ENCODE measurements at regions not wholly inside any gene's neighbourhood (a gene's known extent, or its start where the extent isn't known, plus 50 kb on each side); places are given as distances from the start of the nearest gene placed in this dataset.

DNA sequence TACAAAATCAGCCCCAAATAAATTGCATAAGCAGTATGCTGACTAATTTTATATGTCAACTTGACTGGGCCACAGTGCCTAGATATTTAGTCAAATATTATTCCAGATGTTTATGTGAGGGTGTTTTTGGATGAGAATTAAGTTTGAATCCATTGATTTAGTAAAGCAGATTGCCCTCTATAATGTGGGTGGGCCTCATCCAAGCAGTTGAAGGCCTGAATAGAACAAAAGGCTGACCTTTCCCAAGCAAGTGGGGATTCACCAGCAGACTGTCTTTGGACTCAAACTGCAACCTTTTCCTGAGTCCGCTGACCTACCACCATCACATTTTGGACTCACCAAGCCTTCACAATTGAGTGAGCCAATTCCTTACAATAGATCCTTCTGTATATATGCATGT is 186.4 kb downstream of the ARHGAP12 start:
- DNase-seq, result no peak
- WGBS (ENCODE audit: insufficient coverage), result 55% methylated on average over 1 of the region's 1 CpG
- peaks cover 30% of the 10 kb centered on the region for H3K4me1 ChIP-seq (ENCODE audit: control insufficient read depth, insufficient read depth, low read length)
- H3K4me3 ChIP-seq (ENCODE audit: low read length), result no peak overlapping the region
- no peaks in the 10 kb centered on the region for H3K9me3 ChIP-seq (replicated peaks; ENCODE audit: control insufficient read depth, low read depth, low read length)
- H3K27me3 ChIP-seq (ENCODE audit: control insufficient read depth, insufficient read depth, low read length), result no peaks in the 10 kb centered on the region
- H3K36me3 ChIP-seq (ENCODE audit: control insufficient read depth, insufficient read depth, low read length), result no peaks in the 10 kb centered on the region
- no peak overlapping the region for H3K27ac ChIP-seq (ENCODE audit: low read length)

DNA sequence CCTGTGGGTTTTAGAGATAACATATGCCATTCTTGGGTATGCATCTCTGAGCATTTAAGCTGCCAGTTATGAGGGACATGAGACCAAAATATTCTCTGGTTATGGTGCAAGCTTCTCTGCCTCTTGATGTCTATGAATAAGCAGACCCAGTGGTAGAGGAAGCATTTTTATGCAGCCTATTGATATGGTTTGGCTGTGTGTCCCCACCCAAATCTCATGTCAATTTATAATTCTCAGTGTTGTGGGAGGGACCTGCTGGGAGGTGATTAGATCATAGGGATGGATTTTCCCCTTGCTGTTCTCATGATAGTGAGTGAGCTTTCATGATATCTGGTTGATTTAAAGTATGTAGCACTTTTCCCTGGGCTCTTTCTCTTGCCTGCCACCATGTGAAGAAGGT is 187.2 kb downstream of the ARHGAP12 start:
- Histone ChIP-seq H3K36me3 (ENCODE audit: control insufficient read depth, insufficient read depth, low read length) (no peaks in the 10 kb centered on the region), H3K27ac (ENCODE audit: low read length) (no peak overlapping the region), H3K4me1 (ENCODE audit: control insufficient read depth, insufficient read depth, low read length) (peaks cover 30% of the 10 kb centered on the region), H3K4me3 (ENCODE audit: low read length) (no peak overlapping the region), H3K9me3 (replicated peaks; ENCODE audit: control insufficient read depth, low read depth, low read length) (peaks cover 2% of the 10 kb centered on the region), H3K27me3 (ENCODE audit: control insufficient read depth, insufficient read depth, low read length) (no peaks in the 10 kb centered on the region)
- no peak for DNase-seq

DNA sequence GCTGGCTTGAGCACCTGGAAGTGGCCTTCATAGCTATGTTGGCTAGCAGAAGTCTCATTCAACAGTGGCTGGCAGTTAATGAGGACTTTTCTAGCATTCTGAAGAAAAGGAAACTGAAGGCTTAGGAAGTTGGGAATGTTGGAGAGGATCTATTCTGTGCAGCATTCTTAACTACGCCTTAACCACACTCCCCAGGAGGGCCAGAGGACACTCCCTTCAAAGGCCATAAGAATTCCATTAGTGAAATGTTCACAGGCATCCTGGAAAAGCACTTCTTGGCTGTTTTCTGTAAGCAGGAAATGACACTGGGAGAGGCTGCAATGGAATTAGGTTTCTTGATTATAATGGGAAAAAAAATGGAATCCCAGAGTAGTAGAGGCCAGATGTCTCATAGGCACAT is 188.9 kb downstream of the ARHGAP12 start:
- peaks cover 17% of the 10 kb centered on the region for H3K4me1 ChIP-seq (ENCODE audit: control insufficient read depth, insufficient read depth, low read length)
- H3K27me3 ChIP-seq (ENCODE audit: control insufficient read depth, insufficient read depth, low read length), result no peaks in the 10 kb centered on the region
- no peaks in the 10 kb centered on the region for H3K36me3 ChIP-seq (ENCODE audit: control insufficient read depth, insufficient read depth, low read length)
- H3K9me3 ChIP-seq (replicated peaks; ENCODE audit: control insufficient read depth, low read depth, low read length), result peaks cover 3% of the 10 kb centered on the region
- peak overlapping the region; percentile 76 for H3K27ac ChIP-seq (ENCODE audit: low read length)
- DNase-seq, result peak; percentile 95
- H3K4me3 ChIP-seq (ENCODE audit: low read length), result no peak overlapping the region
- WGBS (ENCODE audit: insufficient coverage), result no CpG with 5 or more reads among the region's 1 CpG

DNA sequence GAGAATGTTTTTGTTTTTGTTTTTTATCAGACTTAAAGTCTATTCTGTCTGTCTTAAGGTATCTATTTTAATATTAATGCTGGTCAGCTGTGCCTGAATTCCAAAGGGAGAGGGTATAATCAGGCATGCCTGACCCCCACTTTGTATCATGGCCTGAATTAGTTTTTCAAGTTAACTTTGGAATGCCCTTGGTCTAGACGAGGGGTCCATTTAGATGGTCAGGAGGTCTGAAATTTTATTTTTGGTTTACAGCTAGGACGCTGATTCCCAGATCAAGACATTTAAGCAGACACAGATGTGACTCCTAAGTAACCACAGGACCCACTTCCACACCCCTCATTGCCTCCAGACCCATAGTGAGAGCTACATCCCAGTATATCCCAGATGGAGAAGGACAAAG is 189.5 kb downstream of the ARHGAP12 start:
- no peak for DNase-seq
- peaks cover 16% of the 10 kb centered on the region for H3K4me1 ChIP-seq (ENCODE audit: control insufficient read depth, insufficient read depth, low read length)
- H3K27me3 ChIP-seq (ENCODE audit: control insufficient read depth, insufficient read depth, low read length), result no peaks in the 10 kb centered on the region
- no peak overlapping the region for H3K4me3 ChIP-seq (ENCODE audit: low read length)
- no peaks in the 10 kb centered on the region for H3K36me3 ChIP-seq (ENCODE audit: control insufficient read depth, insufficient read depth, low read length)
- peak overlapping the region; percentile 76 for H3K27ac ChIP-seq (ENCODE audit: low read length)
- WGBS (ENCODE audit: insufficient coverage), result 20% methylated on average over 1 of the region's 2 CpGs
- H3K9me3 ChIP-seq (replicated peaks; ENCODE audit: control insufficient read depth, low read depth, low read length), result peaks cover 3% of the 10 kb centered on the region

DNA sequence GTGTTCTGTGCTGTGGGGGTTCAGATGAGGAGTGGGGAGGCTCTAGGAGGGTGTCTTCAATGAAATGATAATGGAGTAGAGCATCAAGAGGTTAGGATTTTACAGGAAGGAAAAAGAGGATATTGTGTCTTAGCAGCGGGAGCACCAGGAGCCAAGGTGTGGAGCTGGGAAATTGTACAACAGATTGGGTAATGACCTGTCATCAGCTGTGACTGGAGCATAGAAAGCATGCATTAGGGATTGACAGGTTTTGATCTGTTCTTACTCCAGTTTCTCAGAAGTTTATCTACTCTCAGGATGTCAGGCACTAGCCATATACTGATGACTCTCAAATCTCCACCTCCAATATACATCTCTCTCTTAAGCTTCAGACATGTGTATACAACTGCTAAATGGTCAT is 196.9 kb downstream of the ARHGAP12 start:
- no peak for DNase-seq
- Histone ChIP-seq H3K27ac (ENCODE audit: low read length) (no peak overlapping the region), H3K4me1 (ENCODE audit: control insufficient read depth, insufficient read depth, low read length) (no peaks in the 10 kb centered on the region), H3K9me3 (replicated peaks; ENCODE audit: control insufficient read depth, low read depth, low read length) (peaks cover 3% of the 10 kb centered on the region), H3K4me3 (ENCODE audit: low read length) (no peak overlapping the region), H3K27me3 (ENCODE audit: control insufficient read depth, insufficient read depth, low read length) (no peaks in the 10 kb centered on the region), H3K36me3 (ENCODE audit: control insufficient read depth, insufficient read depth, low read length) (no peaks in the 10 kb centered on the region)
- WGBS (ENCODE audit: insufficient coverage), result 75% methylated on average over 1 of the region's 1 CpG

DNA sequence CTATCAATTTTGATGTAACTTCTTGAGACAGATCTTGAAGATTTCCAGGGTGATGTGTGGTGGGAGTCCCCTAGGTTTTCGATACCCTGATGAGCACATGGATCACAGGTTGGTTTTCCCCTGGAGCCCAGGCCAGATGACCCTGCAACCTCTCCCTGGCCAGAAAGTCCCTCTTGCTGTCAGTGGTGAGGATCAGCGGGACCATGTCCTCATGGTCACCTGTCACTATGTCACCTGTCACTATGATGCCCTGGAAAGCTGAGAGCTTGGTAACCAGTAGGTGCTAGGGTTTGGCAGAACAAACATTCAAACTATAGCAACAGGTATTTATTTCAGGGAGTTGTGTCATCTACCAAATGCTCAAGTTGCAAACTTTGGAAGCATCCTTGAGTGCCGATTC is 197.9 kb downstream of the ARHGAP12 start:
- H3K36me3 ChIP-seq (ENCODE audit: control insufficient read depth, insufficient read depth, low read length), result no peaks in the 10 kb centered on the region
- H3K27me3 ChIP-seq (ENCODE audit: control insufficient read depth, insufficient read depth, low read length), result no peaks in the 10 kb centered on the region
- no peaks in the 10 kb centered on the region for H3K9me3 ChIP-seq (replicated peaks; ENCODE audit: control insufficient read depth, low read depth, low read length)
- WGBS (ENCODE audit: insufficient coverage), result 97% methylated on average over 3 of the region's 3 CpGs
- DNase-seq, result no peak
- no peaks in the 10 kb centered on the region for H3K4me1 ChIP-seq (ENCODE audit: control insufficient read depth, insufficient read depth, low read length)
- H3K4me3 ChIP-seq (ENCODE audit: low read length), result no peak overlapping the region
- H3K27ac ChIP-seq (ENCODE audit: low read length), result no peak overlapping the region

DNA sequence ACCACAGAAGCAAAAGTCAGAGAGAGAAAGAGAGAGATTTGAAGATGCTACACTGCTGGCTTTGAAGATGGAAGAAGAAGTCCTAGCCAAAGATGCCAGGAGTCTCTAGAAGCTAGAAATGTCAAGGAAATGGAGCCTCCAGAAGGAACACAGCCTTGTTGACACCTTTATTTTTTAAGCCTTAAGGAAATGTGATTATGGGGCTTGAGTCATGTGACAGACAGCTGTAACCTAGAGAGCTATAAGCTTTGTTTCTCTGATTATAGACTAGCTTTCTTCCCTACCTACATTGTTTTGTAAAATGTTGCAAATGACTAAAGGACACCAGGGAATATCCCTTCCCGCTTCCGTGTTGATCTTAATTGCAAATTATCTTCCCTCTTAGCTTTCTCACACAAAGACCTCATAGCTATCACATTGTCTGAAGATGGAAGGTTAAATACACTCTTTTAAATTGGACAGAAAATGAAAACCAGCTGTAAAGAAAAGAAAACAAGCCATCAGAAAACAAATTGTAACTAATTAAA is 199.9 kb downstream of the ARHGAP12 start:
- Histone ChIP-seq H3K36me3 (ENCODE audit: control insufficient read depth, insufficient read depth, low read length) (no peaks in the 10 kb centered on the region), H3K9me3 (replicated peaks; ENCODE audit: control insufficient read depth, low read depth, low read length) (no peaks in the 10 kb centered on the region), H3K27ac (ENCODE audit: low read length) (no peak overlapping the region), H3K4me3 (ENCODE audit: low read length) (no peak overlapping the region), H3K27me3 (ENCODE audit: control insufficient read depth, insufficient read depth, low read length) (no peaks in the 10 kb centered on the region), H3K4me1 (ENCODE audit: control insufficient read depth, insufficient read depth, low read length) (no peaks in the 10 kb centered on the region)
- no CpG with 5 or more reads among the region's 2 CpGs for WGBS (ENCODE audit: insufficient coverage)
- no peak for DNase-seq

DNA sequence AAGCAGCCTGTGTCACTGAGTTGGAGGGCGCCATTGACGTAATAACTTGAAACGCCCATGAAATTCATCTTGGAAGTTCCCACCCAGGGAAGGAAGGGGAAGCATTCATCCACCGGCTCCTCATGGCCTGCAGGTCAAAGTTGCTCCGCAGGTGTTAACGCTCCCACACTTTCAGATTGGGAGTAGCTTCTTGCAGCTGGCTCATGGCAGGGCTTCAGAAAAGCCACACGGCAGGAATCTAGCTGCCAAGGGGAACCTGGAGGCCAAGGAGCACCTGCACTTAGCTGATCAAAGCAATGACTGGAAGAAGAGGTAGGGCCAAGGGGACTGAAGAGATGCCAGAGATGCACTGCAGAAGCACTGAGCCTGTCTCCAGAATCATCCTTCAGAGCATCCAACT is 203.2 kb downstream of the ARHGAP12 start:
- no peak for DNase-seq
- no peaks in the 10 kb centered on the region for H3K27me3 ChIP-seq (ENCODE audit: control insufficient read depth, insufficient read depth, low read length)
- no peak overlapping the region for H3K4me3 ChIP-seq (ENCODE audit: low read length)
- H3K4me1 ChIP-seq (ENCODE audit: control insufficient read depth, insufficient read depth, low read length), result peaks cover 16% of the 10 kb centered on the region
- H3K27ac ChIP-seq (ENCODE audit: low read length), result no peak overlapping the region
- no peaks in the 10 kb centered on the region for H3K36me3 ChIP-seq (ENCODE audit: control insufficient read depth, insufficient read depth, low read length)
- WGBS (ENCODE audit: insufficient coverage), result 91% methylated on average over 7 of the region's 7 CpGs
- no peaks in the 10 kb centered on the region for H3K9me3 ChIP-seq (replicated peaks; ENCODE audit: control insufficient read depth, low read depth, low read length)

DNA sequence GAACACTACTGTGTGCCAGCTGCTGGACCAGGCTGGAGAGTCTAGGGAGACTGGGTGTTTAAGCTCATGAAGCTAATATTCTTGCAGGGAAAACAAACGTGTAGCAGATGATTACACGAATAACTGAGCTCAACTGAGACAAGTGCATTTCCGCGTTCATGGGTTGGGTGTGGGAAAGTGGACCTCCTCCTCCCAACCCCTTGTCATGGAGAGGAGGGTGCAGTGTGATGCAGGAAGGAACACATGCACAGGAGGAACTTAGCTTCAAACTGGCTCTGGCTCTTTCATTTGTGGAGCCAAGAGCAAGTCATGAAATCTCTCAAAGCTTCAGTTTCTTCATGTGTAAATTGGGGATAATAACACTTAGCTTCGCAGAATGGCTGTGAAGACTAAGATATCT is 204.3 kb downstream of the ARHGAP12 start:
- no peak for DNase-seq
- no peaks in the 10 kb centered on the region for H3K36me3 ChIP-seq (ENCODE audit: control insufficient read depth, insufficient read depth, low read length)
- 60% methylated on average over 1 of the region's 5 CpGs for WGBS (ENCODE audit: insufficient coverage)
- H3K9me3 ChIP-seq (replicated peaks; ENCODE audit: control insufficient read depth, low read depth, low read length), result peaks cover 3% of the 10 kb centered on the region
- no peak overlapping the region for H3K27ac ChIP-seq (ENCODE audit: low read length)
- H3K4me3 ChIP-seq (ENCODE audit: low read length), result no peak overlapping the region
- H3K4me1 ChIP-seq (ENCODE audit: control insufficient read depth, insufficient read depth, low read length), result peaks cover 16% of the 10 kb centered on the region
- H3K27me3 ChIP-seq (ENCODE audit: control insufficient read depth, insufficient read depth, low read length), result no peaks in the 10 kb centered on the region

DNA sequence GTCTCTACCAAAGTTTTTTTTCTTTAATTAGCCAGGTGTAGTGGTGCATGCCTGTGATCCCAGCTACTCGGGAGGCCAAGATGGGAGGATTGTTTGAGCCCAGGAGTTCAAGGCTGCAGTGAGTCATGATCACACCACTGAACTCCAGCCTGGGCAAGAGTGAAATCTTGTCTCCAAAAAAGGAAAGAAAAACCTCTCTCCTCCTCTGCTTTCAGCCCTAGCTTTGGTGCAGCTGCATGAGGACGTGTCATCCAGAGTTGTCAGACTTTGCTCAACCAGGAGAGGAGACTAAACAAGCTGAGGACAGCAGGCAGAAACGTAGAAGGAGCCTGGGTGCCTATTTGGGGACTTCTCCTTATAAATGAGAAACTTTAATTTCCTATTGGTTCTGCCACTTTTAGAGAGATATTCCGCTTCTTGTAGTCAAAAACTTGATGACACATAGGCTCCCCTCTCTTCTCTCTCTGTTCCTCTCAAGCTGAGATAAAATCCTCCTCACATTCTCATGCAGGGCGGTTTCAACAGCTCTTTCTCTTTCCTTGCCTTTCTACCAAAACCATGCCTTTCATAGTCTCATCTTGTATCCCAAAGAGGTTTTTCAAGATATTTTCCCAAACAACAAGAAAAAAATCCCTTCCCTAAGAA is 205.4 kb downstream of the ARHGAP12 start:
- H3K27ac ChIP-seq (ENCODE audit: low read length), result no peak overlapping the region
- no peaks in the 10 kb centered on the region for H3K36me3 ChIP-seq (ENCODE audit: control insufficient read depth, insufficient read depth, low read length)
- no peak overlapping the region for H3K4me3 ChIP-seq (ENCODE audit: low read length)
- no peaks in the 10 kb centered on the region for H3K27me3 ChIP-seq (ENCODE audit: control insufficient read depth, insufficient read depth, low read length)
- peaks cover 16% of the 10 kb centered on the region for H3K4me1 ChIP-seq (ENCODE audit: control insufficient read depth, insufficient read depth, low read length)
- peak; percentile 40 for DNase-seq
- peaks cover 4% of the 10 kb centered on the region for H3K9me3 ChIP-seq (replicated peaks; ENCODE audit: control insufficient read depth, low read depth, low read length)
- 89% methylated on average over 2 of the region's 5 CpGs for WGBS (ENCODE audit: insufficient coverage)

DNA sequence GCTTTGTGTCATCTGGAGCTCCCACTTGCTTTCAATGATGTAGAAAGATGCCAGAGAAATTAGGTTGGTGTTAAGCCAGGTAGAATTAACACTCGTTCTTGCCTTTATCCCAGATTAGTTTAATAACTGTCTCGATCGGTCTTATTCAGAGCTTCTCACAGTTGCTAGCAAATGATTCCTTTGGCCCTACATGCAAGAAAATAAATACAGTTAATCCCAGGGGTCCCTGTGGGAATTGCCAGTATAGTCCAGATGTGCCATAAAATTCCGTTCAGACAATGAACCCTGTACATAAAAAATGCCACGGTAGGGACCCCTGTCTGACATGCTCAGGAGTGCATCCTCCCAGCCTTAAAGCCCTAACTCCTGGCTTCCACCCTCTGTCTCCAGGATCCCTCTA is 207.5 kb downstream of the ARHGAP12 start:
- peak; percentile 52 for DNase-seq
- Histone ChIP-seq H3K27ac (ENCODE audit: low read length) (no peak overlapping the region), H3K4me3 (ENCODE audit: low read length) (no peak overlapping the region), H3K36me3 (ENCODE audit: control insufficient read depth, insufficient read depth, low read length) (no peaks in the 10 kb centered on the region), H3K9me3 (replicated peaks; ENCODE audit: control insufficient read depth, low read depth, low read length) (peaks cover 4% of the 10 kb centered on the region), H3K4me1 (ENCODE audit: control insufficient read depth, insufficient read depth, low read length) (peaks cover 16% of the 10 kb centered on the region), H3K27me3 (ENCODE audit: control insufficient read depth, insufficient read depth, low read length) (no peaks in the 10 kb centered on the region)
- 10% methylated on average over 2 of the region's 5 CpGs for WGBS (ENCODE audit: insufficient coverage)
